ENCODE measurements at regions not wholly inside any gene's neighbourhood (a gene's known extent, or its start where the extent isn't known, plus 50 kb on each side); places are given as distances from the start of the nearest gene placed in this dataset.

- ATAC-seq (ENCODE audit: low read depth) (no peak), DNase-seq (ENCODE audit: low spot score) (no peak)
- no peak overlapping the region for H3K27ac ChIP-seq (ENCODE audit: poor library complexity, severe bottlenecking)
- no peaks in the 10 kb centered on the region for H3K9me3 ChIP-seq (ENCODE audit: severe bottlenecking)
- no peak for TF ChIP-seq CTCF (IDR thresholded peaks at IDR 0.05; ENCODE audit: poor library complexity, severe bottlenecking)
- H3K4me1 ChIP-seq (ENCODE audit: insufficient read depth, poor library complexity, severe bottlenecking), result no peaks in the 10 kb centered on the region
- no peaks in the 10 kb centered on the region for H3K27me3 ChIP-seq (ENCODE audit: insufficient read depth, poor library complexity, severe bottlenecking)
- no peak overlapping the region for H3K4me3 ChIP-seq (ENCODE audit: severe bottlenecking)
- no peaks in the 10 kb centered on the region for H3K36me3 ChIP-seq (ENCODE audit: low read depth)
Observed at GRCh38 chr15:94535298-94536048, 304.1 kb downstream of the MCTP2 start.

GRCh38 chr15:94536549-94536948 is 305.2 kb downstream of the MCTP2 start:
- no peaks in the 10 kb centered on the region for H3K36me3 ChIP-seq (ENCODE audit: low read depth)
- H3K27ac ChIP-seq (ENCODE audit: poor library complexity, severe bottlenecking), result no peak overlapping the region
- H3K4me1 ChIP-seq (ENCODE audit: insufficient read depth, poor library complexity, severe bottlenecking), result no peaks in the 10 kb centered on the region
- no peak for TF ChIP-seq CTCF (IDR thresholded peaks at IDR 0.05; ENCODE audit: poor library complexity, severe bottlenecking)
- no peak for ATAC-seq (ENCODE audit: low read depth)
- no peak for DNase-seq (ENCODE audit: low spot score)
- no peaks in the 10 kb centered on the region for H3K27me3 ChIP-seq (ENCODE audit: insufficient read depth, poor library complexity, severe bottlenecking)
- H3K9me3 ChIP-seq (ENCODE audit: severe bottlenecking), result no peaks in the 10 kb centered on the region
- H3K4me3 ChIP-seq (ENCODE audit: severe bottlenecking), result no peak overlapping the region

- Histone ChIP-seq H3K27me3 (ENCODE audit: insufficient read depth, poor library complexity, severe bottlenecking) (no peaks in the 10 kb centered on the region), H3K4me3 (ENCODE audit: severe bottlenecking) (no peak overlapping the region), H3K36me3 (ENCODE audit: low read depth) (no peaks in the 10 kb centered on the region), H3K27ac (ENCODE audit: poor library complexity, severe bottlenecking) (no peak overlapping the region), H3K9me3 (ENCODE audit: severe bottlenecking) (no peaks in the 10 kb centered on the region), H3K4me1 (ENCODE audit: insufficient read depth, poor library complexity, severe bottlenecking) (no peaks in the 10 kb centered on the region)
- TF ChIP-seq CTCF (IDR thresholded peaks at IDR 0.05; ENCODE audit: poor library complexity, severe bottlenecking), result no peak
- DNase-seq (ENCODE audit: low spot score), result no peak
- no peak for ATAC-seq (ENCODE audit: low read depth)
Observed at GRCh38 chr15:94538280-94538679, 306.9 kb downstream of the MCTP2 start.

- ATAC-seq (ENCODE audit: low read depth) (peak; percentile 31; the same call in 1 of the 3 replicates), DNase-seq (ENCODE audit: low spot score) (no peak)
- H3K4me3 ChIP-seq (ENCODE audit: severe bottlenecking), result no peak overlapping the region
- no peak for TF ChIP-seq CTCF (IDR thresholded peaks at IDR 0.05; ENCODE audit: poor library complexity, severe bottlenecking)
- H3K27ac ChIP-seq (ENCODE audit: poor library complexity, severe bottlenecking), result no peak overlapping the region
- H3K36me3 ChIP-seq (ENCODE audit: low read depth), result no peaks in the 10 kb centered on the region
- H3K4me1 ChIP-seq (ENCODE audit: insufficient read depth, poor library complexity, severe bottlenecking), result no peaks in the 10 kb centered on the region
- H3K9me3 ChIP-seq (ENCODE audit: severe bottlenecking), result no peaks in the 10 kb centered on the region
- no peaks in the 10 kb centered on the region for H3K27me3 ChIP-seq (ENCODE audit: insufficient read depth, poor library complexity, severe bottlenecking)
Observed at GRCh38 chr15:94542391-94542790, 311.0 kb downstream of the MCTP2 start.

GRCh38 chr15:94546808-94547207 is 315.4 kb downstream of the MCTP2 start:
- H3K36me3 ChIP-seq (ENCODE audit: low read depth), result no peaks in the 10 kb centered on the region
- ATAC-seq (ENCODE audit: low read depth) (no peak), DNase-seq (ENCODE audit: low spot score) (no peak)
- no peak overlapping the region for H3K4me3 ChIP-seq (ENCODE audit: severe bottlenecking)
- TF ChIP-seq CTCF (IDR thresholded peaks at IDR 0.05; ENCODE audit: poor library complexity, severe bottlenecking), result no peak
- no peak overlapping the region for H3K27ac ChIP-seq (ENCODE audit: poor library complexity, severe bottlenecking)
- no peaks in the 10 kb centered on the region for H3K4me1 ChIP-seq (ENCODE audit: insufficient read depth, poor library complexity, severe bottlenecking)
- H3K9me3 ChIP-seq (ENCODE audit: severe bottlenecking), result no peaks in the 10 kb centered on the region
- no peaks in the 10 kb centered on the region for H3K27me3 ChIP-seq (ENCODE audit: insufficient read depth, poor library complexity, severe bottlenecking)
